ENCODE measurements at regions not wholly inside any gene's neighbourhood (a gene's known extent, or its start where the extent isn't known, plus 50 kb on each side); places are given as distances from the start of the nearest gene placed in this dataset.

DNA sequence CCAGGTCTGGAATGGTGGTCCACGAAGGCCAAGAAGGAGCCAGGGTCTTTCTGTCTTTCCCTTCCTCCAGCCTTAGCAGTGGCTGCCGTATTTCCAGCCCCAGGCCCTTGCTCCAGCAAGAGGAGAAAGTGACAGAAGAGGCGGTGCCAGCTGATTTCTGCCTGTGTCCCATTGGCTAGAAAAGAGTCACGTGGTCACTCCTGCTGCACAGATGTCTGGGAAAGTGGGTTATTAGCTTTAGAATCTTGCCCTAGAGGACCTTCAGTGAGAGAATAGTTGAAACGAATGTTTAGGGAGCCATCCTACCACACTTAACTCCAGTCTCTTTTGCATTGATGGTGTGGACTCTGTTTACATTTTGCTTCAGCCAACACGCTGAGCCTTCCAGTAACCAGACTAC lies 99.3 kb upstream of the BCOR start:
- TF ChIP-seq CTCF (IDR thresholded peaks at IDR 0.05; ENCODE audit: poor library complexity, severe bottlenecking) = no peak
- no peak for TF ChIP-seq EZH2 (IDR thresholded peaks at IDR 0.05; ENCODE audit: borderline replicate concordance, insufficient read depth, low read length, poor library complexity, severe bottlenecking)
- no peak for TF ChIP-seq POLR2AphosphoS5 (IDR thresholded peaks at IDR 0.05)
- no peak for TF ChIP-seq MXI1 (conservative IDR thresholded peaks at IDR 0.05; ENCODE audit: poor library complexity, severe bottlenecking)
- no peak for TF ChIP-seq TAF1 (IDR thresholded peaks at IDR 0.05; ENCODE audit: low read depth)
- TF ChIP-seq EP300 (conservative IDR thresholded peaks at IDR 0.05; ENCODE audit: poor library complexity, severe bottlenecking) = no peak
- no peak for TF ChIP-seq RAD21 (conservative IDR thresholded peaks at IDR 0.05)

Measured in neural cell (in vitro differentiated cells).